ENCODE measurements at regions not wholly inside any gene's neighbourhood (a gene's known extent, or its start where the extent isn't known, plus 50 kb on each side); places are given as distances from the start of the nearest gene placed in this dataset.

DNA sequence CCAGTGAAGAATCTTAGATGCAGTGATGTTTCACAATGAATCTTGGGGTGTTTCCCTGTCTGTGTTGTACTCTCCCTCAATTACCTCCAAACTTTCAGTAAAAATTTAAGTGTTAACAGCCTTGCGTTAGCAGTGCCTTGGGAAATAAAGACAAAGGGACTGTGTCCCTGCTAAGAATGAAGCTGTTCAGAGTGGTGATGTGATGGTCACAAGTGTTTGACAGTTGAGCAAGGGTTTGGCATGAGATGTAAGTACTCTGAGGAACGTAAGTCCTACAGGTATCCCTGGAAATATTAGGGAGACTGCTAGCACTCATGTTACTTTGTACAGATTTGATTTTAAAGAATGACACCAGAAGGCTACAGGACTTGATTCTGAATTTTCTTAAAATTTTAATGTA is 304.3 kb upstream of the DPH6 start:
- H3K27me3 ChIP-seq = no peaks in the 10 kb centered on the region
- TF ChIP-seq, protein P1, sequence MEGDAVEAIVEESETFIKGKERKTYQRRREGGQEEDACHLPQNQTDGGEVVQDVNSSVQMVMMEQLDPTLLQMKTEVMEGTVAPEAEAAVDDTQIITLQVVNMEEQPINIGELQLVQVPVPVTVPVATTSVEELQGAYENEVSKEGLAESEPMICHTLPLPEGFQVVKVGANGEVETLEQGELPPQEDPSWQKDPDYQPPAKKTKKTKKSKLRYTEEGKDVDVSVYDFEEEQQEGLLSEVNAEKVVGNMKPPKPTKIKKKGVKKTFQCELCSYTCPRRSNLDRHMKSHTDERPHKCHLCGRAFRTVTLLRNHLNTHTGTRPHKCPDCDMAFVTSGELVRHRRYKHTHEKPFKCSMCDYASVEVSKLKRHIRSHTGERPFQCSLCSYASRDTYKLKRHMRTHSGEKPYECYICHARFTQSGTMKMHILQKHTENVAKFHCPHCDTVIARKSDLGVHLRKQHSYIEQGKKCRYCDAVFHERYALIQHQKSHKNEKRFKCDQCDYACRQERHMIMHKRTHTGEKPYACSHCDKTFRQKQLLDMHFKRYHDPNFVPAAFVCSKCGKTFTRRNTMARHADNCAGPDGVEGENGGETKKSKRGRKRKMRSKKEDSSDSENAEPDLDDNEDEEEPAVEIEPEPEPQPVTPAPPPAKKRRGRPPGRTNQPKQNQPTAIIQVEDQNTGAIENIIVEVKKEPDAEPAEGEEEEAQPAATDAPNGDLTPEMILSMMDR (IDR thresholded peaks at IDR 0.05) = no peak
- no peak for TF ChIP-seq POLR2A (IDR thresholded peaks at IDR 0.05)
- no peaks in the 10 kb centered on the region for H3K9me3 ChIP-seq
- intact Hi-C loops (cut with DNase I; ENCODE audit: low total_unique reads) = no loop called here
- no peak for DNase-seq
- no peaks in the 10 kb centered on the region for H3K36me3 ChIP-seq
- no peak overlapping the region for H3K27ac ChIP-seq
- H3K4me3 ChIP-seq = no peak overlapping the region
- H3K4me1 ChIP-seq = no peaks in the 10 kb centered on the region

DNA sequence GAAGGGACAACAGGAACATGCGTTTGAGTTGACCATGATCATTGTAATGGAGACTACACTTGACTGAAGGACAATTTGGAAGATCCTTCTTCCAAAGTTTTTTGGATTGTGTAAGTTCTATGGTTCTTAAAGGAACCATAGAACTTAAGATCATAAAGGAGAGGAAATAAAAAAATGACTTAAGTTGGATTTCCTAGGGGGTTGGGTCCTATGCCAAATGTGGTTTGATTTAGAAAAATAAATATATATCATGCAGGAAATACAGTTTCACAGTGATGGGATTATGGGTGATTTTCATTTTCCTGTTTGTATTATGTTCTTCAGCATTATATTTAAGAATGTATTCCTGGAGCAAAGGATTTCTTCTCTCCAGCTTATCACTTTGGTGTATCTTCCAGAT is 305.5 kb upstream of the DPH6 start:
- TF ChIP-seq, protein P1 (IDR thresholded peaks at IDR 0.05) = no peak
- TF ChIP-seq POLR2A (IDR thresholded peaks at IDR 0.05) = no peak
- no peak overlapping the region for H3K27ac ChIP-seq
- intact Hi-C loops (cut with DNase I; ENCODE audit: low total_unique reads) = no loop called here
- H3K9me3 ChIP-seq = no peaks in the 10 kb centered on the region
- DNase-seq = no peak
- no peaks in the 10 kb centered on the region for H3K4me1 ChIP-seq
- H3K36me3 ChIP-seq = no peaks in the 10 kb centered on the region
- H3K27me3 ChIP-seq = no peaks in the 10 kb centered on the region
- H3K4me3 ChIP-seq = no peak overlapping the region

GRCh38 chr15:35852818-35853624 is 307.1 kb upstream of the DPH6 start:
- Histone ChIP-seq H3K27ac (no peak overlapping the region), H3K36me3 (no peaks in the 10 kb centered on the region), H3K27me3 (no peaks in the 10 kb centered on the region), H3K4me1 (no peaks in the 10 kb centered on the region), H3K4me3 (no peak overlapping the region), H3K9me3 (no peaks in the 10 kb centered on the region)
- intact Hi-C loops (cut with DNase I; ENCODE audit: low total_unique reads) = no loop called here
- TF ChIP-seq, protein P1 (IDR thresholded peaks at IDR 0.05) = no peak
- TF ChIP-seq POLR2A (IDR thresholded peaks at IDR 0.05) = no peak
- DNase-seq = no peak

GRCh38 chr15:35854316-35854715 is 308.4 kb upstream of the DPH6 start:
- intact Hi-C loops (cut with DNase I; ENCODE audit: low total_unique reads) = no loop called here
- TF ChIP-seq, protein P1 (IDR thresholded peaks at IDR 0.05) = no peak
- TF ChIP-seq POLR2A (IDR thresholded peaks at IDR 0.05) = no peak
- no peaks in the 10 kb centered on the region for H3K36me3 ChIP-seq

DNA sequence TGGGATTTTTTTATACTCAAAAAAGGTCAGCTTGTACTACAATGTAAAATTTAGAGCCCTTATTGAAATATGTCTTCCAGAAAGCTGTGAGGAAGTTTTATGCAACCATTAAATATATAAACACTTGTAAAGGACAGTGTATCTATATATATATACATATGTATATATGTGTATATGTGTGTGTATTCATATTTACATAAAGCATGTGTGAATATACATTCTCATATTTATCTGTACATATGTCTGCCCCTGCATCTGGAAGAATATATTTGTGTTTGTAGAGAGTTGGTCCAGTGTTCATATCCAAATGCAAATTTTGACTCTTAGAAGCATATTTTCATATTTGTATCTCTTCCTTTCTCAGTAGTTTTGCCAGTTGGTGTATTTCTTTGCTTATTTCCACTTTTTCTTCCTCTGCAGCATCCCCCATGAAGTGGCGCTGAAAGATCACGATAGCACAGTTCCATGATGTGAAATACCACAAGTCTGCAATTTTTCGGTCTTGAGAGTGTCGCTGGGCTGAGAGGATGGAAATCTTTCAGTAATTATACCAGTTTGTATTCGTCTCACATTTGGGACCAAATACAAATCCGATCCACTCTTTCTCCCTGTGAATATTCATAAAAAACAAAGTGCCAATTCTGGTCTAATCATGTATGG is 311.7 kb upstream of the DPH6 start:
- no peak for TF ChIP-seq POLR2A (IDR thresholded peaks at IDR 0.05)
- TF ChIP-seq, protein P1 (IDR thresholded peaks at IDR 0.05) = no peak
- intact Hi-C loops (cut with DNase I; ENCODE audit: low total_unique reads) = no loop called here
- Histone ChIP-seq H3K4me3 (no peak overlapping the region), H3K36me3 (no peaks in the 10 kb centered on the region), H3K9me3 (no peaks in the 10 kb centered on the region), H3K27ac (no peak overlapping the region), H3K4me1 (no peaks in the 10 kb centered on the region), H3K27me3 (no peaks in the 10 kb centered on the region)
- no peak for DNase-seq

More at GRCh38 chr15:35854316-35854715, 308.4 kb upstream of the DPH6 start:
- Histone ChIP-seq H3K9me3 (no peaks in the 10 kb centered on the region), H3K27me3 (no peaks in the 10 kb centered on the region), H3K27ac (no peak overlapping the region), H3K4me1 (no peaks in the 10 kb centered on the region), H3K4me3 (no peak overlapping the region)
- DNase-seq = no peak
